IMR-90 (cell line): ENCODE measurements at regions not wholly inside any gene's neighbourhood (a gene's known extent, or its start where the extent isn't known, plus 50 kb on each side); places are given as distances from the start of the nearest gene placed in this dataset.

Experiments used
- ATAC-seq: fragments of 200-7000 bp; cut with Tn5 transposase; 2 replicates; pipeline ENCODE4 v1.9.1; 2020; ENCODE audit warnings: low read depth, mild to moderate bottlenecking, moderate library complexity
- BruUV-seq: library from RNA; stranded (reverse); fragments of 400-500 nt; replicated peaks from 2 replicates; lab custom pipeline; 2021; lab: Mats Ljungman, UMichigan
- CTCF ChIA-PET: fragments of 300-600 bp; formaldehyde crosslinking; extraction: SDS; loops from one replicate; lab custom pipeline; 2021; ENCODE audit warnings: antibody characterized with exemption; lab: Yijun Ruan, JAX
- POLR2A ChIA-PET: fragments of 300-600 bp; sonication (Branson Sonifier 250); formaldehyde crosslinking; loops from one replicate; lab custom pipeline; 2022; ENCODE audit warnings: antibody characterized with exemption; ENCODE audit not compliant: unreplicated experiment; lab: Charles Lee
- DNase-seq: peaks from one replicate; pipeline ENCODE4 v3.0.0; 2013
- H2AFZ ChIP-seq: replicated peaks from 2 replicates; pipeline ENCODE3; 2013; ENCODE audit warnings: low read length, mild to moderate bottlenecking; ENCODE audit not compliant: poor library complexity
- H2AK5ac ChIP-seq: 2 replicates; pipeline ENCODE4 v1.6.1; 2013; ENCODE audit warnings: low read depth, low read length, inconsistent platforms
- H2AK9ac ChIP-seq: replicated peaks from 2 replicates; pipeline ENCODE3; 2013; ENCODE audit warnings: mild to moderate bottlenecking, low read depth, low read length, moderate library complexity; ENCODE audit not compliant: poor library complexity
- H2BK120ac ChIP-seq: 2 replicates; pipeline ENCODE4 v1.6.1; 2013; ENCODE audit warnings: low read depth, low read length, inconsistent platforms
- H2BK15ac ChIP-seq: 3 replicates; pipeline ENCODE4 v1.6.1; 2013; ENCODE audit warnings: low read depth, low read length, inconsistent platforms
- H2BK20ac ChIP-seq: 2 replicates; pipeline ENCODE4 v1.6.1; 2013; ENCODE audit warnings: low read depth, mild to moderate bottlenecking, inconsistent platforms, low read length, moderate library complexity
- H2BK5ac ChIP-seq: 2 replicates; pipeline ENCODE4 v1.6.1; 2013; ENCODE audit warnings: mild to moderate bottlenecking, low read depth, low read length, inconsistent platforms; ENCODE audit not compliant: poor library complexity, severe bottlenecking
- H3K14ac ChIP-seq: replicated peaks from 2 replicates; pipeline ENCODE4 v1.6.1; 2013; ENCODE audit warnings: low read depth, low read length, inconsistent platforms
- H3K18ac ChIP-seq: 2 replicates; pipeline ENCODE4 v1.6.1; 2013; ENCODE audit warnings: low read depth, low read length, control low read depth
- H3K23ac ChIP-seq: 2 replicates; pipeline ENCODE4 v1.6.1; 2013; ENCODE audit warnings: low read depth, low read length, inconsistent platforms
- H3K27ac ChIP-seq: 2 replicates; pipeline ENCODE4 v1.5.1; 2013; ENCODE audit warnings: mild to moderate bottlenecking, control low read depth, low read length; ENCODE audit not compliant: insufficient read depth
- H3K27me3 ChIP-seq: 2 replicates; pipeline ENCODE4 v1.6.1; 2013; ENCODE audit warnings: low read length; ENCODE audit not compliant: control insufficient read depth, insufficient read depth
- H3K36me3 ChIP-seq: 2 replicates; pipeline ENCODE4 v1.6.1; 2013; ENCODE audit warnings: low read length, mixed read lengths; ENCODE audit not compliant: control insufficient read depth, insufficient read depth
- H3K4ac ChIP-seq: 2 replicates; pipeline ENCODE4 v1.6.1; 2013; ENCODE audit warnings: low read depth, low read length, inconsistent platforms
- H3K4me1 ChIP-seq: 2 replicates; pipeline ENCODE4 v1.6.1; 2013; ENCODE audit warnings: low read length, mixed read lengths; ENCODE audit not compliant: control insufficient read depth, insufficient read depth
- H3K4me2 ChIP-seq: 2 replicates; pipeline ENCODE4 v1.6.1; 2013; ENCODE audit warnings: low read depth, mild to moderate bottlenecking, control low read depth, low read length, moderate library complexity
- H3K4me3 ChIP-seq: 2 replicates; pipeline ENCODE4 v1.5.1; 2013; ENCODE audit warnings: low read depth, mild to moderate bottlenecking, control low read depth, low read length, moderate library complexity; ENCODE audit not compliant: insufficient read depth
- H3K56ac ChIP-seq: 2 replicates; pipeline ENCODE4 v1.6.1; 2013; ENCODE audit warnings: low read length, inconsistent platforms; ENCODE audit not compliant: insufficient read depth; ENCODE audit errors: extremely low read depth
- H3K79me1 ChIP-seq, 2 experiments: 2 replicates each; pipeline ENCODE4 v1.6.1; 2013; ENCODE audit warnings: low read length in 2 of 2, inconsistent platforms in 1 of 2, low read depth in 1 of 2
- H3K9ac ChIP-seq: 2 replicates; pipeline ENCODE4 v1.6.1; 2013; ENCODE audit warnings: low read depth, low read length, control low read depth
- H3K9me1 ChIP-seq: 2 replicates; pipeline ENCODE4 v1.6.1; 2013; ENCODE audit warnings: low read length, inconsistent platforms; ENCODE audit not compliant: insufficient read depth
- H3K9me3 ChIP-seq: 2 replicates; pipeline ENCODE4 v1.6.1; 2013; ENCODE audit warnings: low read length; ENCODE audit not compliant: control insufficient read depth, insufficient read depth
- H4K20me1 ChIP-seq: 2 replicates; pipeline ENCODE4 v1.6.1; 2013; ENCODE audit warnings: low read length, inconsistent platforms; ENCODE audit not compliant: insufficient read depth
- H4K5ac ChIP-seq: 2 replicates; pipeline ENCODE4 v1.6.1; 2013; ENCODE audit warnings: mild to moderate bottlenecking, low read depth, low read length, control low read depth
- H4K8ac ChIP-seq, 2 experiments: 2 replicates each; pipeline ENCODE4 v1.6.1; 2013; ENCODE audit warnings: low read depth in 2 of 2, low read length in 2 of 2, control low read depth in 1 of 2, inconsistent platforms in 1 of 2
- H4K91ac ChIP-seq: 2 replicates; pipeline ENCODE4 v1.6.1; 2013; ENCODE audit warnings: low read depth, low read length, inconsistent platforms; ENCODE audit not compliant: insufficient read depth
- CEBPB ChIP-seq: IDR thresholded peaks from 2 replicates; pipeline ENCODE4 v1.6.1; 2012; ENCODE audit warnings: low read depth, low read length, improper control_type of control experiment
- ELK1 ChIP-seq: fragments of 150-350 bp; IDR thresholded peaks from 2 replicates; pipeline ENCODE4 v1.6.1; 2016; ENCODE audit warnings: low read depth, mild to moderate bottlenecking, low read length, moderate library complexity, borderline replicate concordance
- MAZ ChIP-seq: IDR thresholded peaks from 2 replicates; pipeline ENCODE4 v1.6.1; 2012; ENCODE audit warnings: low read depth, mild to moderate bottlenecking, low read length, improper control_type of control experiment, moderate library complexity, borderline replicate concordance
- POLR2A ChIP-seq: IDR thresholded peaks from 2 replicates; pipeline ENCODE4 v1.6.1; 2012; ENCODE audit warnings: mild to moderate bottlenecking, low read depth, low read length
- SMC3 ChIP-seq: fragments of 150-350 bp; IDR thresholded peaks from 2 replicates; pipeline ENCODE4 v1.6.1; 2016; ENCODE audit warnings: low read depth, mild to moderate bottlenecking, antibody characterized with exemption, low read length, moderate library complexity
- WGBS, 2 experiments: methylation state at CpG; one replicate each; pipeline versions ENCODE4 v1.1.5 to v1.1.7; 2013; ENCODE audit warnings: missing lambda C conversion rate in 2 of 2; ENCODE audit not compliant: insufficient read length in 1 of 2; ENCODE audit errors: extremely low coverage in 2 of 2; 5-methylcytosine and 5-hydroxymethylcytosine counted together
- dilution Hi-C: fragments of 300-500 bp; cut with HindIII; formaldehyde crosslinking; loops from one replicate; pipeline ENCODE4 v1.14.3; 2018; ENCODE audit warnings: low sequenced_read_pairs; ENCODE audit not compliant: unreplicated experiment
- in situ Hi-C: fragments of 300-500 bp; cut with MboI; formaldehyde crosslinking; loops from 3 replicates; pipeline ENCODE4 v1.14.3; 2019; ENCODE audit warnings: low sequenced_read_pairs, inconsistent platforms, mixed read lengths
- intact Hi-C: fragments of 100-400 bp; cut with micrococcal nuclease; formaldehyde crosslinking; loops from 2 replicates; pipeline ENCODE4 v1.10.0; 2022

DNA sequence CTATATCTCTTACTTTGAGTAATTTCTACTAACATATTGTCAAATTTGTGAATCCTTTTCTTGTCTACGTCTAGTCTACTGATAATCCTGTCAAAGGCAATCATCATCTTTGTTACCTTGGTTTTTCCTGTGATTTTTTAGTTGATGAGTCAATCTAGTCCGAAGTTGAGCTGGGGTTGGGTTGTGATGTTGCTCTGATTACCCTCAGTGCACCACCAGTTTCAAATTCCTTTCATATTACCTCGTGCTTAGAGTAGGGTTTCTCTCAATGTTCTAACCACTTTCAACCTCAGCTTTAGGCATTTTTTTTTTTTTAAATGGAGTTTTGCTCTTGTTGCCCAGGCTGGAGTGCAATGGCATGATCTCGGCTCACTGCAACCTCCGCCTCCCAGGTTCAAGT lies 186.8 kb downstream of the BTG1 start:
- H4K8ac ChIP-seq: no peak overlapping the region
- no peak overlapping the region for H3K56ac ChIP-seq
- no peak overlapping the region for H2AK9ac ChIP-seq
- H2AFZ ChIP-seq: no peak overlapping the region
- H3K4me2 ChIP-seq: no peak overlapping the region
- no peaks in the 10 kb centered on the region for H3K27me3 ChIP-seq
- H3K18ac ChIP-seq: no peak overlapping the region
- H2BK120ac ChIP-seq: no peak overlapping the region
- WGBS, 2 experiments: no CpG with 5 or more reads among the region's 5 CpGs
- ATAC-seq (peak; percentile 95), DNase-seq (peak; percentile 86)
- H4K91ac ChIP-seq: no peak overlapping the region
- H3K4me3 ChIP-seq: no peak overlapping the region
- in situ Hi-C loops (no loop called here), intact Hi-C loops (no loop called here), dilution Hi-C loops (no loop called here)
- H4K5ac ChIP-seq: no peak overlapping the region
- no TSS peak for BruUV-seq
- peaks cover 6% of the 10 kb centered on the region for H3K4me1 ChIP-seq
- peaks cover 2% of the 10 kb centered on the region; the same call in 1 of the 2 replicates for H3K9me3 ChIP-seq
- no peak overlapping the region for H3K4ac ChIP-seq
- no peak overlapping the region for H2BK20ac ChIP-seq
- no peaks in the 10 kb centered on the region for H4K20me1 ChIP-seq
- ChIA-PET CTCF (no interaction called here), POLR2A (interaction anchor here (0.5 kb wide), 1 partner anchor 411 kb away, joined by 3 read pairs; no protein-coding TSS in a partner anchor)
- H2BK15ac ChIP-seq: no peak overlapping the region
- H3K36me3 ChIP-seq: no peaks in the 10 kb centered on the region
- H3K23ac ChIP-seq: no peak overlapping the region
- no peak overlapping the region for H3K27ac ChIP-seq
- H3K14ac ChIP-seq: no peak overlapping the region
- H3K79me1 ChIP-seq: no peaks in the 10 kb centered on the region
- H2AK5ac ChIP-seq: no peak overlapping the region
- H3K9me1 ChIP-seq: 0 out of 2 replicates have a peak, but pooled peaks cover 3% of the 10 kb centered on the region
- TF ChIP-seq SMC3 (no peak), MAZ (no peak), ELK1 (no peak), POLR2A (no peak), CEBPB (no peak)
- no peak overlapping the region for H3K9ac ChIP-seq
- peak overlapping the region; percentile 24 for H2BK5ac ChIP-seq
